CD1c-positive myeloid dendritic cell (primary cell): ENCODE measurements at regions not wholly inside any gene's neighbourhood (a gene's known extent, or its start where the extent isn't known, plus 50 kb on each side); places are given as distances from the start of the nearest gene placed in this dataset.
"Not testable (repeated sequence)": the region's sequence is repeated elsewhere in the genome, so short reads cannot be mapped to it uniquely, and the experiment has no call there.

Source experiments
- DNase-seq: peaks from one replicate; pipeline ENCODE4 v3.0.0-alpha.2; 2016; ENCODE audit errors: extremely low spot score

DNA sequence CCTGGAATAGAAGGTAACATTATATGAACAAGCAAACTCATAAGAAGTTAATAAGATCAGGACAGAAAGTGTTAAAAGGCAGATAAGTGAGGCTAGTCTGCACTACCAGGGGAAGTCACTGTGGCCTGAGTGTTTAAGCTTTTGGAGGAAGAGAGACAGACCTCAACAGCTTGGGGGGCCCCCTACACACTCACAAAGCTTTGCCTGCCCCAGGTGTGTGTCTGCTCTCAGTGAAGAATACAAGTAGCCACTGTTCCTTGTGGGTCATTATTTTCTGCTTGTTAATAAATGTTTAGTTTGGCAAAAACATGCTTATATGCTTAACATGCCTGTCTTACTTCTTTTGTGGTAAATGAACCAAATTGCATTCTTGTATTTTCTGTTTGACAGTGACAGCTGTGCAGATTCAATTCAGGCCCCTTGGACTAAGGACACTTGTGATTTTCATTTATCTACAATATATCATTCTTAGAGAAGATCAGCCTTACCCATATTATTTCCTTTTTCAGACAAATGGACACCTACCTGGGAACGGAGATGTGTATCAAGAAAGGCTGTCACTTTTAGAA lies 50.7 kb upstream of the C12orf71 start:
- DNase-seq, result no peak

DNA sequence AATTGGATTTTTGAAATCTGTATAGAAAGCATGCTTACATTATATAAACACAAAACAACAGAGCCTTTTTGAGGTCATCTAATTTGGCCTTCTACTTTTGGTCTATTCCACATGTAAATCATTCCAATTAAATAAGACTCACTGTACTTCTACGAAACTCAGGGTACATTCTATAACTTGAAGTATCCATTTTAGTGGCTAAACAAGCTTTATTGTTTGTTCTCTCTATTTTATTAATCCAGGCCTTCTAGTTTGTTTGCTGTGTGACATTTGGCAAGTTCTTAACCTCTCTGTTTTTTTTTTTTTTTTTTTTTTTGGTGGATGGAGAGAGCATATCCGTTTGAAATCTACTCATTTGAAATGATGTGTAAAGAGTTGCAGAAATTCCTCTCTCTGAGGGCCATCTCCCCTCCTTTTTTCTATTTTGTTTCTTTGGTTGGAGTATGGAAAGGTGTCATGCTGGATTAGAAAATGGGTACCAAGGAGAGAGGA lies 58.1 kb upstream of the C12orf71 start:
- no peak for DNase-seq

DNA sequence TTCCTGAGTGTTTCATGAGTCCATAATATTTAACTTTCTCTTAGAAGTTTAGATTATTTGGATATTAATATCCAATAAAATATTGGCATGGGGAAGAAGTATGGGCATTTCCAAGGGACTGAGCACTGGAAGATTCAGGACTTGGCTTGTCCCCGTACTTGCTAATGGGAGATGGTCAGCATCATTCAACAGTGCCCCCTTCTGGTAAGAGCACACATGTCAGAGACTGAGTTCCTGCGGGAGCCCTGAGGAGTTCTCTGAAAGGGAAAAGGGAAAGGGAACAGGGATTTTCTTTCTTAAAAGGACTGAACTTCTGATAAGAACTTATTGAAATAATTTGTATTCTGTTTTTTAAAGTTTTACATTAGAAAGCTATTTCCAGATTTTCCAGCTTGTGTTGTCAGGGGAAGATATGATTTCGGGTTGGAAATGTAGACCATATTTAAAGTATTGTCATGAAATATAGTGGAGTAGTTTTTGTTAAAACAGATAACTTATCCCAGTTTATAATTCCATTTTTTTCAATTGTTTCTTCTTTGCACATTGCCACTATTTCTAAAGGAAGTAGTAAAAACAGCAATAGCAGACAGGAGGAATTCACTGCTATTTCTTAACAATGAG lies 59.8 kb upstream of the C12orf71 start:
- peak; percentile 75 for DNase-seq

DNA sequence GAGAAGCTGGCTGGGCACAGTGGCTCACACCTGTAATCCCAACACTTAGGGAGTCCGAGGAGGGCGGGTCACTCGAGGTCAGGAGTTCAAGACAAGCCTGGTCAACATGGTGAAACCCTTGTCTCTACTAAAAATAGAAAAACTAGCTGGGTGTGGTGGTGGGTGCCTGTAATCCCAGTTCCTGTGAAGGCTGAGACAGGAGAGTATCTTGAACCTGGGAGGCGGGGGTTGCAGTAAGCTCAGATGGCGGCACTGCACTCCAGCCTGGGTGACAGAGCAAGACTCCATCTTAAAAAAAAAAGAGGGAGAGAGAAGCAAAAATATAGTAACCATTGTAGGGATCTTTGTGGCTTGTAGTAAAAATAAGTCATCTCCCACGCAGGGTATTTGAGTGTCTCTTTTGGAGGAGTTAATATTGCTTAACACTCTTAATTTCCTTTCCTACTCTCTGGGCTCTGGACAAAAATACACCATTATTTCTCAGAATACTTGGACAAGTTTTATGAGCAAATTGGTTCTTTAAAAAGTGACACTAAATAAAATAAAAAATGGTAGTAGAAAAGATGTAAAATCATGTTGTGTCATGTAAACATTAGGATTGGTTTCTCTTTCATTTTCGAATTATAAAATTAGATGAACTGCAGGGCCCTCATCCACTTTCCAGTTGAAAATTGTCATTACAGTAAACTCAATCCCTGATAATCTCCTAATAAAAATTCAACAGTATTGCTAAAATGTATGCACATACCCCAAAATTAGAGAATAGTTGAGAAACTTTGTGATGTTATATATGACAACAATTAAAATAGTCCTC lies 61.1 kb upstream of the C12orf71 start:
- peak; percentile 29 for DNase-seq

DNA sequence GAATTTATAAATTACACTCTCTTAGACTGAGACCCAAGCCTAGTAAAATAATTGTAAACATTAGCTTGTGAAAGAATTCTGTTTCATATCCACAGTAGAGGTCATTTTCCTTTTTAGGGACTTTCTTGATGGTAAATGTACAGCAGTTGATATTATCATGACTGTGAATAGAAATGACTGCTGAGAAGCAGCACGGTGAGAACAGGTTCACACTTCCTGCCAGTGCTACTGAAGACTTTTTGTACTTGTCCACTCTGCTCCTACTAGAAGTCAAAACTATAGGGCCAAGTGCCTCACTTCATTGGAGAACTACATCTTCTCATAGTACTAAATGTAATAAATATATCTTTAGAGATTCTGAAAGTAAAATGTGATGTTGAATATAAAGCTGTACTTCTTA lies 63.3 kb upstream of the C12orf71 start:
- DNase-seq, result not testable (repeated sequence)

DNA sequence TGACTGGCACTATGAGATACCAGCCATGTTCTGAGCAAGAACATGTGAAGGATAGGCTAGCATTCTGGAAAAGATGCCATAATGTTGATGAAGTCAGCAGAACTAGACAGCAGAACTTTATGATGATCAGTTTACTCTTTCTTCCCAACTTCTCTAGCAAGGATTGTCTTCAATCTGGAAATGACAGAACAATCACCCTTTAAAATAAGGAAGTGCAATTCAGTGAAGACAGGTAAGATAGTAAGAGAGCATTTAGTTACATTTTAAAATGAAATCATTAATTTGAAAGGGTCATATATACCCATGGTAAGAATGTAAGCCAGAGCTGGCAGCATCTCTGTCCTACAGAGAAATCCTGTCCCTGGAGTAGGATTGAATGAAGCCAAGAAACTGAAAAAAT lies 66.0 kb upstream of the C12orf71 start:
- DNase-seq, result no peak

DNA sequence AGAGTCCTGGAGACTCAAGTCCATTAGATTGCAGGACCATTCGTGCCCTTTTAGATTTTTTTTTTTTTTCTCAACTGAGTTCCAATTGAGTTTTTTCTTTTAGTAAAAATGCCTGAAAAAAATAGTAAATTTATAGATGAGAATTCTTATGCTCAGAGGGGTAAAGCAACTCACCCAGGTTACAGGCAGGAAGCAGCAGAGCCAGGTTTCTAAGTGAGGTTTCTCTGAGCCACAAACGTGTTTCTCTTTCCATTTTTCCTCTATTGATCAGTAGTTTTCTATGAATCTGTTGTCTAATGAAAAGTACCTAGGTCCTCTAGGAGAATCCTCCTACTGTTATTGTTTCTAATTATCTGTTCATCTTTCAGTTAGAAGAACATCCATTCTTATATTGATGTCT lies 66.4 kb upstream of the C12orf71 start:
- no peak for DNase-seq

DNA sequence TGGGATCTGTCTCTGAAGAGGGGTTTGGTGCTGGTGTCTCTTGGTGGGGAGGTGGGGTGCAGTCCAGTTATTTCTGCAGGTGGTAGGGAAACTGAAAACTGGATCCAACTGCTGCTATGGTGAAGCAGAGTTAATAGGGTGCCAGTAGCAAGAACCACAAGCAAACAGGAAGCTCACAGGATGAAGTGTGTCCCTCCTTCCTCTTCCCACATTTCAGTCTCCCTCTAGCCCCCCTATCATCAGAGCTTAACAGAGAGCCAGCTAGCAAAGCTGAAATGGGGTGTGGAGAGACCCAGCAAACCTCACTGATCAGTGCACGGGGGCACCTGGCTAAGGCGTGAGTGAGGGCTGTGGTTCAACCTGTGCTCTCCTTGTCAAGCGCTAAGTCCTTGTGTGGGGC lies 69.1 kb upstream of the C12orf71 start:
- no peak for DNase-seq

DNA sequence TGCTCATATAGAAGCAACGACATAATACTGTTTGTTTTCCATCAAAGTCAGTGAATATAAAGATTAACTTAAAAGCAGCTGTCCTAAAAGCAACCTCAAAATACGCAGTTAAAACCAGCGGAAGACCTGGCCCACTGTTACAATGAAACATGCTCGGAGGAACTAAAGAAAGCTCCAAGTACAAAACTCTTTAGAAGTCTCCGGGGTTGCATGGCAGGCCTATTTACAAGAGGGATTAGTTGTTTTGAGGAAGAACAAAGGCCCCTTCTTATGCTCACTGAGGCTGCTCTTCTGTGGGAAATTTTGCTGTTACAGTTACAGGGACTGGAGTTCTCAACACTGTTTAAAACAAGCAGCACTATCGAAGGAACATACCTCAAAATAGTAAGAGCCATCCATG lies 75.9 kb upstream of the C12orf71 start:
- DNase-seq, result no peak

DNA sequence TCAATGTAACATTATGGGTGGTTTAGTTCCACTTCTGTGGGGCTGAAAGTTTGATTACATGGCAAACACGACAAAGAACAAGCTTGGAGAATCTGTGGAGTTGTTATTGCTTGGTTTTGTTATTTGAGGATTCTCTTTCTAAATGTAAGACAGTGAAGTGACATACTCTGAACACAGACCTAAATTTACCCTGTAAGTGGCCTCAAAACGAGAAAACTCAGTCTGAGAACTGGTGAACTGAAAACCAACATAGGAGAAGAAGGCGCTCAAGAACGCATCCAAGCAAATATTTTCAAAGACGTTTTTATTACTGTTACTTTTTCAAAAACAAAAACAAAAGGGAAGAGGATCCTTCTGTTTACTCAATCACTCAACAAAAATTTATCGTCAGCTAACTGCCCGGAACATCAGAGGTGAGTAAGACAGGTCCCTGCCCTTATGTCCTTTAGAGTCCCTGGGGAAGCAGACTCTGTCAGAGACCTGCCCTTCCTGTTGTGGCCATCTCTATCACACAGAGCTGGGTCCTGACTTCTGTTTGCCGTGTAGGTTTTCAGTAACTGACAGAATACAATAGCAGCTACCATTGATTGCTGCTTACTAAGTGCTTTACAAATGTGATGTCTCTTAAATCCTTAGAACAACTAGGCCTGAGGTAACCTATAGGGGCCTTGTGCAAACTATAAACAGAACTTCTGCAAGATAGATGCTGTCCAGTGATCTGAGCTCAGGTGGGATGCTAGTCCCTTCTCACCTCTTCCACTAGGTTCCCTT lies 79.3 kb upstream of the C12orf71 start:
- no peak for DNase-seq

DNA sequence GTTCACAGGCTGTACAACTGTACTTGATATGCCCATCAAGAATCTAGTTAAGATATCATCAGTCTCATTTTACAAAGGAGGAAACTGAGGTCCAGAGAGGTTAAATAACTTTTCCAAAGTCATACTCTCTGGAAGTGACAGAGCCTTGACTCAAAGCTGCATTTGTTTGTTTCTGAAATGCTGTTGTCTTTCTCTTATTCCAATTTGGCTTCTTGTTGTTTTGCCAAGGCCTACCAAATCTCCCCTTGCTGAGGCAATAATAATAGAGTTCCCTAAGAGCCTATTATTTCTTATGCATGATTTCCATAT lies 79.8 kb upstream of the C12orf71 start:
- DNase-seq, result no peak

DNA sequence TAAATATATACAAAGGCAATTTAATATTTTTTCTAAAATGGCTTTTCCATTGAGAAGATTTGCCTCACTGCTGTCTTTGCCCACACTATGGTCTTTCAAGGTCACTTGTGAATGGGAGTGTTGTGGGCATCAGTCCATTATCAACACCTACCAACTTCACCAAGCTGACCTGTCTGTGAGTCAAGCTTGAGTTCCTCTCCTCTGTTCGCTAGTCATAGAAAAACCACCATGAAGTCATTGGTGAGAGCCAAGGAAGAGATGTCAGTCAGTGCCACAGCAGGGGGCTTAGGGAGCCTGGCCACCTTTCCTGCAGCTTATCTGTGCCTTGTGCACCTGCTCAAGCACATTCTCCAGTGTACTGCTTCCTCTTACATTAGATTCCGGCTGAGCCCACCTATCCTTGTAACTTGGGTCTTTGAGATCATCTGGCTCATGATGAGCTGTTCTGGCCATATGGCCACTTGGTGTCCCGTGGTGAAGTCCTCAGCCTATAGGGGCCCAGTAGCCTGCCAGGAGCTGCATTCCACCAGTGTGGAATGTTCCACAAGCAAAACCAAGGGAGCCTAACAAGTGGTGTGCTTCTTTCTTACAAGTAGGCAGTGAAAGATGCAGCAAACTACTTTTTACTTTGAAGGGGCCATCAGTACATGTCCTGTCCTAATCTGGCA lies 80.8 kb upstream of the C12orf71 start:
- no peak for DNase-seq

DNA sequence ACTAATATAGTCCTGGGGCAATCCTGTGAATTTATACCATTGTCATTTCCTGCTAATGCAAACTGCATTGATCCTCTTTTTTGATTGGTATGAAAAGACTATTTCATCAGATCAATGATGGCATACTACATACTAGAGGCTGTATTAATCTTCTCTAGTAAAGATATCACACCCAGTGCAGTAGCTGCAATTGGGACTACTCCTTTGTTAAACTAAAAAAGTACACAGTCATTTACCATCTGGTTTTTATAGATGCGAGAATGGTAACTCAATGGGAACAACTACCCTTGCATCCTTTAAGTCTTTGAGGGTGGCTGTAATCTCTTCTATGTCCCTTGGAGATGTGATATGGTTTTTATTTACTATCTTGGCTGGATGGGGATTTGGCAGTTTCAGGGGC lies 80.2 kb upstream of the STK38L start:
- no peak for DNase-seq

DNA sequence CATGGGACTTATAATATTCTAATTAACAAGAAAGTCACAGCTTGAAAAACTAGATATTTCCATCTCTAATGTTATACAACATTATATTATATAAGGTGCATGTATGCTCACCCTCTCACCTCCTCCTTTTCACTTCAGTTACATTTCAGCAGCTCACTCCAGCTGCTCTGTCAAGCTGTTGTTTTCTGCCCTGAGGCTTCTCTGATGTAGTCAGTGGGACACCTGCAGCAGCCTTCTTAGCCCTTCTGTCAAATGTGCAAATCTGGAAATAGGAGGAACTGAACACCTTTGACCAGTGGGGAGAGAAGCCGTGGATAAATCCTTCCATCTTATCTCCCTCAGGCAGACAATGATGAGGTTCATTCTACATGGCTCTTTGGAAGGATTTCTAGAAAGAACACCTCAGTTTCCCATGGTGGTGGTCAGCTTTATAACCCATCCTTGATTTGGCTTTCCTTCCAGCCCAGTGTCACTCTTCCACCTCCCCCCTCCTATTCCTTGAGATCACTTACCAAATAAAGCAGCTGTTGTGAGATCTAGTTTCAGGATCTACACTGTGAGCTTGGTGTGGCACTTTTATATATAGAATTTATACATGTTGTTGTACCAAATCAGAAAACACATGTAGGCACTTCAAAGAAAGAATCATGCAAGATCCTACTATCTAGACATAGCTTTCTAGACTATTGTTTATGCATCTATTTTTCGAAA lies 79.6 kb upstream of the STK38L start:
- no peak for DNase-seq

DNA sequence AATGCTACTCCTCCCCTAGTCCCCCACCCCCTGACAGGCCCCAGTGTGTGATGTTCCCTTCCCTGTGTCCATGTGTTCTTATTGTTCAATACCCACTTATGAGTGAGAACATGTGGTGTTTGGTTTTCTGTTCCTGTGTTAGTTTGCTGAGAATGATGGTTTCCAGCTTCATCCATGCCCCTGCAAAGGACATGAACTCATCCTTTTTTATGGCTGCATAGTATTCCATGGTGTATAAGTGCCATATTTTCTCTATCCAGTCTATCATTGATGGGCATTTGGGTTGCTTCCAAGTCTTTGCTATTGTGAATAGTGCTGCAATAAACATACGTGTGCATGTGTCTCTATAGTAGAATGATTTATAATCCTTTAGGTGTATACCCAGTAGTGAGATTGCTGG lies 78.1 kb upstream of the STK38L start:
- DNase-seq, result not testable (repeated sequence)

DNA sequence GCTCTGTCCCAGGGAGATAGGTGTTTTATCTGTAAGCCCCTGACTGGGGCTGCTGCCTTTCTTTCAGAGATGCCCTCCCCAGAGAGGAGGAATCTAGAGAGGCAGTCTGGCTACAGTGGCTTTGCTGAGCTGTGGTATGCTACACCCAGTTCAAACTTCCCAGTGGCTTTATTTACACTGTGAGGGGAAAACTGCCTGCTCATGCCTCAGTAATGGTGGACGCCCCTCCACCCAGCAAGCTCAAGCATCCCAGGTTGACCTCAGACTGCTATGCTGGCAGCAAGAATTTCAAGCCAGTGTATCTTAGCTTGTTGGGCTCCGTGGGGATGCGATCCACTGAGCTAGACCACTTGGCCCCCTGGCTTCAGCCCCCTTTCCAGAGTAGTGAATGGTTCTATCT lies 72.6 kb upstream of the STK38L start:
- not testable (repeated sequence) for DNase-seq

DNA sequence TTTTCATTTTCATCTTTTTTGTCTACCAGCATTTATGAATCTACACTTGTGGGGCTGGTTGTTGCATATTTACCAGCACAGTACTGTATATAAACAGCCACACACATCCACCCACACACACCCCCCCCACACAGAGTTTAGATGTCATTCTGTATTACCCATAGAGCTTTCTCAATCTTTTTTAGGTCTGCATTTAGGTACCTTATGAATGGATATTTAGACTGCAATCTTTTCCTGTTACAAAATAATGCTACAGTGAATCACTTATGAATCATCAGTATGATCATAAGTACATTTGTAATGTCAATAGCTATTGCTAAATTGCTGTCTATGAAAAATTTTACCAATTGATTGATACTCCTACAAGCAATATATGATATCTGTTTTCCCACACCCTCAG lies 67.3 kb upstream of the STK38L start:
- DNase-seq, result peak; percentile 79

DNA sequence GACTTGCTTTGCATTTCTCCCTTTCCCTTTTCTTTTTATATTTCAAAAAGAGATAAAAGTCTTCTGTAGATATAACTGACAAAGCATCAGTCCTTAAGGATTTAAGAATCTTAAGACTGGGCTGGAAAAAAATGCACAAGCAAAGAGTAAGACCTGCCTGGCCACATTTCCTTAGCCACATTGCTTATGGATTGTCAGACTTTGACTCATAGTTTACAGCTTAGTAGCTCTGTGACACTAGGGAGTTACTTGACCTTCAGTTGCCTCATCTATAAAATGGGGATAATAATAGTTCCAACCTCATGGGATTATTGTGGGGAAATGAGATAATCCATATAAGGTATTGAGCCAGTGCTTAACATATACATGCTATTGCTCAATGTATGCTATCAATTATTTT lies 66.4 kb upstream of the STK38L start:
- peak; percentile 17 for DNase-seq

DNA sequence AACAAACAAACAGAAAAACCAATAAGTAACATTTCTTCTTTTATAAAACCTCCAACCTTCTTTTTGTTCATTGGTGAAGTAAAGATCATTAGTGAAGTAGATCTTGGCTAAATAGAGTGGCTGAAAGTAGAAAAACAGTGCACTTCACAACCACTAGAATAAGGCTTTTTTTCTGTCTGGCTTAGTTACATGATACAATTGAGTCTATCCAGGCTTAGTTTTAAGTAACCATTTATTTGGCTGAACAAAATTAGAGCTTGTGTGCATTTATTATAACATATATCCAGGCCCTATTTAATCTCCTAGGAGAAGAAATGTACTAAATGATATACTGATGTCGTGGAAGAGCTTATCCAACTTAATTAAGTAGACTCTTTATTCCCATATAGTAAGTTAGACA lies 65.8 kb upstream of the STK38L start:
- DNase-seq, result no peak

DNA sequence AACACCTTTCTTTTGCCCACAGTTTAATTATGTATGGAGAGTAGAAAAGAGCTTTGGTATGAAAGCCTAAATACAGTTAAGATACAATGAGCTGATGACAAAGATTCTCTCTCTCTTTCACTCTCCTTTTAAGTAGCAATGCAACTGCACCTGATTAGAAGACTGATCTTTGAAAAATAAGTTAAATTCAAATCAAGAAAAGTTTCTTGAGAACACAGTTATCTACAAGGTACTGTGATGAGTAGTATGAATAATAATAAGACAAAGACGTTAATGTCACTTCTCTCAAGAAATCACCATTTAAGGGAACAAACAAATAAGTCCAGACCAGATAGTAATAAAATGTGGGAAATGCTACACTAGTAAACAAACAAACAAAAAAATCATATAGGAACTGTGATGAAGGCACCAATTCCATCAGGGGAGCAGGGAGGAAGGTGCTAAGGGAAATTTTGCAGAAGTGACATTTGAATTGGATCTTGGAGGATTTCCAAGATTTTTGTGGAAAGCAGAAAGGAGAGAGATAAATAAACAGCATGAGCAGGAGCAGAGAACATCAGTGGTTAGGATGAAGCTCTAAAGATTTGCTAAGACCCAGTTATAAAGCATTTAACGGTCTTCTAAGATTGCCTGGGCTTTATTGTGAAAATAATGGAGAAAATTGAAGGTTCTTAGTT lies 65.2 kb upstream of the STK38L start:
- DNase-seq, result peak; percentile 49
